ENCODE measurements at regions not wholly inside any gene's neighbourhood (a gene's known extent, or its start where the extent isn't known, plus 50 kb on each side); places are given as distances from the start of the nearest gene placed in this dataset.

DNA sequence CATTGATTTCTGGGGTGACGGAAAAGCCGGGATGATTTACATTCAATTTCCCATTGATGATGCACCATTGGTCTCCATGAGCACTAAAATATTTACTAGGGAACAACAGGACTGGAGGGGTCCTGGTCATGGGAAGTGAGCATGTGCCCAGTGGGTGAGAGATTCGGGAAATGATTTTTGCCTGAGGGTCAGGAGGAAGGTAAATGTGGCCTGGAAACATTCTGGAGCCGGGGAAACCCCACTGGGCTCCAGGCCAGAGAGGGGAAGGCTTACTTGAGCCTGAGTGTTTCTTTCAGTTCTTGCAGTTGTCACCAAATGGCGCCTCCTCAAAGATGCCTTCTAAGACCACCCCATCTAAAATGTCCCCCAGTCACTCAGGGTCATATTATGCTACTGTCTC, 532.3 kb upstream of the TBX3 start:
- no peak overlapping the region for H3K27ac ChIP-seq
- TF ChIP-seq, protein P1, sequence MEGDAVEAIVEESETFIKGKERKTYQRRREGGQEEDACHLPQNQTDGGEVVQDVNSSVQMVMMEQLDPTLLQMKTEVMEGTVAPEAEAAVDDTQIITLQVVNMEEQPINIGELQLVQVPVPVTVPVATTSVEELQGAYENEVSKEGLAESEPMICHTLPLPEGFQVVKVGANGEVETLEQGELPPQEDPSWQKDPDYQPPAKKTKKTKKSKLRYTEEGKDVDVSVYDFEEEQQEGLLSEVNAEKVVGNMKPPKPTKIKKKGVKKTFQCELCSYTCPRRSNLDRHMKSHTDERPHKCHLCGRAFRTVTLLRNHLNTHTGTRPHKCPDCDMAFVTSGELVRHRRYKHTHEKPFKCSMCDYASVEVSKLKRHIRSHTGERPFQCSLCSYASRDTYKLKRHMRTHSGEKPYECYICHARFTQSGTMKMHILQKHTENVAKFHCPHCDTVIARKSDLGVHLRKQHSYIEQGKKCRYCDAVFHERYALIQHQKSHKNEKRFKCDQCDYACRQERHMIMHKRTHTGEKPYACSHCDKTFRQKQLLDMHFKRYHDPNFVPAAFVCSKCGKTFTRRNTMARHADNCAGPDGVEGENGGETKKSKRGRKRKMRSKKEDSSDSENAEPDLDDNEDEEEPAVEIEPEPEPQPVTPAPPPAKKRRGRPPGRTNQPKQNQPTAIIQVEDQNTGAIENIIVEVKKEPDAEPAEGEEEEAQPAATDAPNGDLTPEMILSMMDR (conservative IDR thresholded peaks at IDR 0.05), result no peak

DNA sequence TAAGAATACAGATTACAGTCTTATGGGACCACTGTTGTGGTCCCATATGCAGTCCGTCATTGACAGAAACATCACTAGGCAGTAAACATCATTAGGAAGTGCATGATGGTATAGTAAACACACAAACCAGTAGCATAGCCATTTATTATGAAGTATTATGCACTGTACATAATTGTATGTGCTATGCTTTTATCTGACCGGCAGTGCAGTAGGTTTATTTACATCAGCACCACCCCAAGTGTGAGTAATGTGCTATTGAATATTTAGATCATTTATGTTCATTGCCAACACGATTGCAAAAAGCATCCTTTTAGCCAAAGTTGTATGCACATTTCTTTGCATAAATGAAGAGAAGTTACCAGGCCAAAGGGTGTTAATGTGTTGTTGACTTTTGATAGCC, 531.6 kb upstream of the TBX3 start:
- H3K27ac ChIP-seq, result no peak overlapping the region
- TF ChIP-seq, protein P1 (conservative IDR thresholded peaks at IDR 0.05), result no peak

DNA sequence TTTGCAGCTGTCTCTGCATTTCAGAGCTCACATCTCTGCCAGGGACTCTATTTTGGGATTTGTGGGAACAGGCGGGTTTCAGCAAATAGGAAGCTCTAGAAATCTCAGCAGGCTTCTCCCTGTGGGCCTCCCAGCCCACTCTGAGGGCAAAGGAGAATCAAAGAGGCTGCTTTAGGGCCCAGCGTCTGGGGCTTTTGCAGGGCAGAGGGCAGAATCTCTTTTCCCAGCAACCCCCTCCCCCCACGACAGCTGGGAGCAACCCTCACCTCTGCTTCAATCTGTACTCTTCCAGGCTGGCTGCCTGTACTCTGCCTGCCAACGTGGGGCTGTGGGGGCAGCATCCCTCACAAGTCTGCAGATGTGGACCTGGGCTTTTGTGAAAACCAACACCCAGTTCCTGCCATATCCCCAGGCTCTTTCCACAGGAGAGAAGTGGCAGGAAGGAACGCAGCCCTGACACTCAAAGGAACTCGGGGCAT, 529.6 kb upstream of the TBX3 start:
- TF ChIP-seq, protein P1 (conservative IDR thresholded peaks at IDR 0.05), result no peak
- no peak overlapping the region for H3K27ac ChIP-seq

DNA sequence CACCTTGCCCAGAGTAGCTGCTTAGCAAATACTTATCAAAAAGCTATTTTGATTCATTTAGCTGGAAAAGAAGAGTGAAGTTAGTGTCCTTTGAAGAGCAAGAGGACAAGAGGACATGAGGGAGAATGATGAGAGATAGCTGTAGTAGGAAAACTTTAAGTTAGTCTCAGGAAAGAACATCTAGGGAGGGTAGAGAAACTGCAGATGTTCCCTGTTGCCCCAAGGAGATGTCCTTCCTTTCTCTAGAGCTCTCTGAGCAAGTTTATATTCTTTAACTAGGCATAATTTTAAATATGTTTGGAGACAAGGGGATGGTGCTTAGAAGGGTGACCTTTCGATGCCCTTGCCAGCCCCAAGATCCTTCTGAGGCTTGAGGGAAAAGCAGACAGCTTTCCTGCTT, 529.1 kb upstream of the TBX3 start:
- TF ChIP-seq, protein P1 (conservative IDR thresholded peaks at IDR 0.05), result no peak
- no peak overlapping the region for H3K27ac ChIP-seq

DNA sequence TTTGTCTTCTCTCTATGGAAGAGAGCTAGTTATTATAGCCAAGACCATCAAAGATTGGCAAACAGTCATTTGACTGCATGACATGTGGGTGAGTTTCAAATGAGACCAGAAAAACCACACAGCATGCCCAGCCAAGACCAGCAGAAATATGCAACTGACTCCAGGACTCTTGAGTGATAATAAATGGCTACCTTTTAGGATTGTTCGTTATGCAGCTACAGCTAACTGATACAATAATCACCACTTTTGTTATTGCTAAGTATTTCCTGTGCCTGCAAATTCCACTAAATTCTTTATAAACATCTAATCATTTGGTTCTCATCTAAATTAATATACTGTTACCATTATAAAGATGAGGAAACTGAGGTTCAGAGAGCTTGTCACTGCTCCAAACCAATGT, 528.4 kb upstream of the TBX3 start:
- TF ChIP-seq, protein P1 (conservative IDR thresholded peaks at IDR 0.05), result no peak
- H3K27ac ChIP-seq, result no peak overlapping the region

DNA sequence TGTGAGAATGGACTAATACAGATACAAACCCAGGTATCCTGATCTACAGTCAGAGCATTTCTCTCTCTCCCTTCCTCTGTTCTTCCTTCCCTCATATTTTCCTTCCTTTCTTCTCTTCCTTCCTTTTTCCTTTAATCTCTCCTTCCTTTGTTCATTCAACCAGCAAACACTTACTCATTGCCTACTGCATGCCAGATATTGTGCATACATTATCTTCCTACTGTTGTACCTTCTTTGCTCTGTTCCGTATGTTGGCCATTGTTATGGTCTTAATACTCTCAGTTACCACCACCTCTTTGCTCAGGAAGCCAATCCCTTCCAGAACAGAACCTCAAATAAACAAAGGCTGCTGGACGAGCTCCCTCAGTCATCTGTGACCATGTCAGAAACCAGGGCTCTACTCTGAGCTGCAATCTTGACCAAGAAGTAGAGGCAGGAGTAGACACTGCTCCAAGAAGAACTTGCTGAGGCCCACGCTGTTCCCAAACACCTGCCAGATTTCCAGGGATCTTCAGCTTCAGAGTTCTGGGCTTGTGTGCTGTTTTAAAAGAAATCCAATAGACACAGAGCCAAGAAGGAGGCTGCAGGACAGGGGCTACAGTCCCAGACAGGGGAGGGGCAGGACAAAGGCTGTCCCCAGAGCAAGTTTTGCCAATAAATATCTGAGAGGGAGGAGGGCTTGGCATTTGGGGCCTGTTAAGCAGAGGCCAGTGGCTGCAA, 526.7 kb upstream of the TBX3 start:
- TF ChIP-seq, protein P1 (conservative IDR thresholded peaks at IDR 0.05), result no peak
- no peak overlapping the region for H3K27ac ChIP-seq

DNA sequence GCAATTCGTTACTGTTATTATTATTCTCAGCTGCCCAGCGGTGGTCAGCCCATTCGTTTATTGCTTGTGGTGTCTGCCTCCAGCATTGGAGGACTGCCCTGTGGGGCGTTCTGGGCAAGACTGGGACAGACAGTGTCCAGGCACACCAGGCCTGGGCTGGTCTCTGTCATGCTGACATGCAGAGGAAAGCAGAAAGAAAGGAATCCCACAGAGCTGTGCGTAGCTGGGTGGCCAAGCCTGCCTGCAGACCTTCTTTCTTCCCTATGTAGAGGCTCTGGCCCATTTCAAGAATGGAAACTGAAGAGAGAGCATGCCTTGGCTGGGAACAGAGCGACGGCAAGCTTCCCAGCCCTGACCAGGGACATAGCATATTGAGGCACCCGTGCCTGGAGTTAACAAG, 525.3 kb upstream of the TBX3 start:
- TF ChIP-seq, protein P1 (conservative IDR thresholded peaks at IDR 0.05), result no peak
- no peak overlapping the region for H3K27ac ChIP-seq
